Thoracic aorta (tissue), 2 donors: ENCODE measurements at regions not wholly inside any gene's neighbourhood (a gene's known extent, or its start where the extent isn't known, plus 50 kb on each side); places are given as distances from the start of the nearest gene placed in this dataset.

Source experiments
- ATAC-seq: fragments of 150-250 bp; one replicate; pipeline ENCODE4 v1.8.0; 2017; ENCODE audit warnings: low read depth; ENCODE audit not compliant: insufficient number of reproducible peaks, low FRiP score
- DNase-seq: peaks from one replicate; pipeline ENCODE4 v3.0.0-alpha.2; 2020; ENCODE audit warnings: low spot score
- H3K27ac ChIP-seq, 2 donors: fragments of 200-600 bp; sonication (generic); 1 replicate in 1 of 2; 2 replicates in 1 of 2; pipeline ENCODE4 v1.5.1; 2016; ENCODE audit warnings: mild to moderate bottlenecking in 2 of 2, moderate library complexity in 2 of 2
- H3K27me3 ChIP-seq: fragments of 200-600 bp; sonication (generic); replicated peaks from 2 replicates; pipeline ENCODE4 v1.6.0; 2016; ENCODE audit warnings: mild to moderate bottlenecking; ENCODE audit not compliant: insufficient read depth
- H3K36me3 ChIP-seq: fragments of 200-600 bp; sonication (generic); one replicate; pipeline ENCODE4 v1.5.1; 2016
- H3K4me1 ChIP-seq, 2 donors: fragments of 200-600 bp; sonication (generic); 1 replicate in 1 of 2; 2 replicates in 1 of 2; pipeline versions ENCODE4 v1.5.1 to v1.6.0; 2016; ENCODE audit warnings: low read depth in 2 of 2, mild to moderate bottlenecking in 1 of 2; ENCODE audit not compliant: control insufficient read depth in 1 of 2
- H3K4me3 ChIP-seq: fragments of 200-600 bp; sonication (generic); 2 replicates; pipeline ENCODE4 v1.5.1; 2016; ENCODE audit warnings: mild to moderate bottlenecking
- H3K9me3 ChIP-seq: fragments of 200-600 bp; sonication (generic); 2 replicates; pipeline ENCODE4 v1.5.1; 2016
- TF ChIP-seq, protein P1 (sequence below): fragments of 200-600 bp; sonication (generic); IDR thresholded peaks from one replicate; pipeline ENCODE4 v1.5.1; 2019; ENCODE audit warnings: antibody characterized with exemption

DNA sequence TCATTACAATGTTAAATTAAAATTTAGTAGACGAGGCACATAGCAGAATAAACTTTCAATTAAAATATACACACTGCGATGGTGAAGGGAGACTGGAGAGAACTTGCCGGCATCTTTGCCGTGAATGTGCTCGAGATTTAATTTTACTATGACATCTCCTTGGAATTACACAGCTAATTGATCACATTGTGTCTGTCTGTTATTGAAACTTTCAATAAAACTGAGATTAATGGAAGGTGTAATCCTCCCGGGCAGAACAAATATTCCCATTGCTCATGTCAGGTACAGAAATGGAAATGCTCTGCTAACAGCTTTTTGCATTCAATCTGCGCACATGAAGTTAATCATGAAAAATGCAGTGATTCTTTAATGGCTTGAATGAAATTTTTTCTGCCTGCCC lies 210.1 kb upstream of the NLRP1 start:
- TF ChIP-seq, protein P1, sequence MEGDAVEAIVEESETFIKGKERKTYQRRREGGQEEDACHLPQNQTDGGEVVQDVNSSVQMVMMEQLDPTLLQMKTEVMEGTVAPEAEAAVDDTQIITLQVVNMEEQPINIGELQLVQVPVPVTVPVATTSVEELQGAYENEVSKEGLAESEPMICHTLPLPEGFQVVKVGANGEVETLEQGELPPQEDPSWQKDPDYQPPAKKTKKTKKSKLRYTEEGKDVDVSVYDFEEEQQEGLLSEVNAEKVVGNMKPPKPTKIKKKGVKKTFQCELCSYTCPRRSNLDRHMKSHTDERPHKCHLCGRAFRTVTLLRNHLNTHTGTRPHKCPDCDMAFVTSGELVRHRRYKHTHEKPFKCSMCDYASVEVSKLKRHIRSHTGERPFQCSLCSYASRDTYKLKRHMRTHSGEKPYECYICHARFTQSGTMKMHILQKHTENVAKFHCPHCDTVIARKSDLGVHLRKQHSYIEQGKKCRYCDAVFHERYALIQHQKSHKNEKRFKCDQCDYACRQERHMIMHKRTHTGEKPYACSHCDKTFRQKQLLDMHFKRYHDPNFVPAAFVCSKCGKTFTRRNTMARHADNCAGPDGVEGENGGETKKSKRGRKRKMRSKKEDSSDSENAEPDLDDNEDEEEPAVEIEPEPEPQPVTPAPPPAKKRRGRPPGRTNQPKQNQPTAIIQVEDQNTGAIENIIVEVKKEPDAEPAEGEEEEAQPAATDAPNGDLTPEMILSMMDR: no peak
- ATAC-seq (no peak), DNase-seq (no peak)
- no peaks in the 10 kb centered on the region for H3K36me3 ChIP-seq
- H3K9me3 ChIP-seq: no peaks in the 10 kb centered on the region
- H3K27ac ChIP-seq: no peak overlapping the region
- H3K4me3 ChIP-seq: no peak overlapping the region
- H3K27me3 ChIP-seq: no peaks in the 10 kb centered on the region
- no peaks in the 10 kb centered on the region for H3K4me1 ChIP-seq

DNA sequence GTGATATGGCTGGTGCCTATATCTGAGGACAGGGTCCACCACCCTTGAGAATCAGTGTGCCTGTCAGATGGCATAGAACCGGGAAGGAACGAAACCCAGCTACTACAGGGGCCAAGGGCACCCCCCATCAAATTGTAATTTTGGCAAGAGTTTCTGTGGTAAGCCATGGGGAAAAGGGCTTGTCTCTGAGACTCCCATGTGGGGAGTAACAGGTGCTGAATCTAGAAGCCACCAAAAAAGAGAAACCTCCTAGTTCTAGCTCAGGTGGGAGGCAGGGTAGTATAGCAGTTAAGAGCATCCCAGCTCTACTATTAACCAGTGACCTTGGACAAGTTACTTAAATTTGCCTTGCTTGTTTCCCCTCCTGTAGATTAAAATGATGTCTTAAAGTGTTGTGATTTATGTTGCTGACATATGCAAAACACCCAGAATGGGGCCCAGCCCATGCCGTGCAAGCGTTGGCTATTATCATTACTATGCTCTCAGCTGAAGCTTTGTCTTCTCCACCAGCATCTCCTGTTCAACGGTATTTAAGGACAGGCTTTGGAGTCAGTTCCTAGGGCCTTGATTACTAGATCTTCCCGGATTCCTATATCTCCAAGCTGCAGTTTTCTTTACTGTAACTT lies 210.7 kb upstream of the NLRP1 start:
- H3K9me3 ChIP-seq: no peaks in the 10 kb centered on the region

DNA sequence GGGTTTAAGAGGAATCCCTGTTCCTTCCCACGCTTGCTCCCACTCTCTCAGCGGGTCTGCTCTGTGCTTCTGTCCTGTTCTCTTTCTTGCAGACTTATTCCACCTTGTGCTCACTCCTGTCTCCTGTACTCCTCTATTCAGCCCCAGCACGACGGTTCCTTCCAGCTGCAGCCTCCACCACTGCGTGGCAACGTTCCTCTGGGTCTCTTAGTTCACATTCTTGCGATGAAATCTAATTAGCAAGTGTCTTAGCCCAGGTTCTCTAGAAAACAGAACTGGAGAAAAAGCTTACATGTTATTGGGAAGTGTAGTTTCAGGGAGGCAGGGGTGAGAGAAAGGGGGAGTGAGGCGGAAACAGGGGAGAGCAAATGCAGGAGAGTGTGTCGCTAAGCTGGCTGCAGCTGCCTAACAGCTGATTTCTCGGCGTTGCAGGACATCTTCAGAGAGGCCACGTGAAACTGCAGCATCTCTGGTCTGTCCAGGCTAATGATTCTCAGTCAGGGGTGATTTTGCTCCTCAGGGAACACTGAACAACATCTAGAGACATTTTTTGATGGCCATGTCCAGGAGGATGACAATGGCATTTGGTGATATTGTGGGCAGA lies 213.2 kb upstream of the NLRP1 start:
- H3K9me3 ChIP-seq: no peaks in the 10 kb centered on the region
- no peaks in the 10 kb centered on the region for H3K36me3 ChIP-seq
- DNase-seq (no peak), ATAC-seq (no peak)
- TF ChIP-seq, protein P1: no peak
- no peaks in the 10 kb centered on the region for H3K27me3 ChIP-seq
- H3K4me1 ChIP-seq: no peaks in the 10 kb centered on the region
- no peak overlapping the region for H3K4me3 ChIP-seq
- no peak overlapping the region for H3K27ac ChIP-seq

More for the DNA sequence above, 210.7 kb upstream of the NLRP1 start:
- no peak overlapping the region for H3K27ac ChIP-seq
- DNase-seq (no peak), ATAC-seq (no peak)
- H3K36me3 ChIP-seq: no peaks in the 10 kb centered on the region
- H3K4me3 ChIP-seq: no peak overlapping the region
- no peaks in the 10 kb centered on the region for H3K27me3 ChIP-seq
- H3K4me1 ChIP-seq: no peaks in the 10 kb centered on the region
- TF ChIP-seq, protein P1: no peak

DNA sequence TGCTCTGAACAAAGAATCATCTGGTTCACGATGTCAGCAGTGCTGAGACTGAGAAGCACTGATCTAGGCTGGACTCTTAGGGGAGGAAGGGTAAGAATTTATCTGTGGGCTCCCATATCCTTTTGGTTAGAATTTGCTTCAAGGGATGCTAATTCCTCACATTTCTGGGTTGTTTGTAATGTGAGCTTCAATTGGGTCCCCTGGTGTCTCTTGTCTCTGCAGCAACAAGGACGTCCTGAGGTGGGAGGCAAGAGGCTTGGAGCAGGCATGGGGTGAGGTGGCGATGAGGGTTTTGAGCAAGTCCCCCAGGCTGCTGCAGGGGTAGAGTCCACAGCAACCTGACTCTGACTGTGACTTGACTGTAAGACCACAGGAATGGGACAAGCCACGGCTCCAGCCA lies 213.8 kb upstream of the NLRP1 start:
- DNase-seq: no peak

DNA sequence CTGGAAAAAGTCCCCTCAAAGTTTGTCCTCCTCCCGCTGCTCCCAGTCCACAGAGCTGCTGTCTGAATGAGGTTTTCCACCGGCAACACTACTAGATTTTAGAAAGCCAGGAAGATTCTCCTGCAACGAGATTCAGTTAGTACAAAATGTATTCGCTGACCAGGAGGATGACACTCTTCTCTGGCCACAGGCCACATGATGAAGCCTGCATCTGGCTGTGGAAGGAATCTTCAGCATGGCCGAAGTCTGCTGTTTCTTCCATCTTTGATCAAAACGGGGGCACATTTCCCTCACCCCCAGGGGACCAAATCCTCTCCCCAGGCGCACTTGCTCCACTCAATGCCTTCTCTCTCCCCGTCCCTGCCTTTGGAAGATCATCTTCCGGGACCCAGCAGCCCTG lies 215.8 kb upstream of the NLRP1 start:
- no peak overlapping the region for H3K27ac ChIP-seq
- no peaks in the 10 kb centered on the region for H3K27me3 ChIP-seq
- TF ChIP-seq, protein P1: no peak
- DNase-seq (no peak), ATAC-seq (no peak)
- H3K4me3 ChIP-seq: no peak overlapping the region
- no peaks in the 10 kb centered on the region for H3K9me3 ChIP-seq
- H3K4me1 ChIP-seq: no peaks in the 10 kb centered on the region
- H3K36me3 ChIP-seq: no peaks in the 10 kb centered on the region

More for the DNA sequence above, 213.8 kb upstream of the NLRP1 start:
- H3K4me1 ChIP-seq: no peaks in the 10 kb centered on the region
- H3K27me3 ChIP-seq: no peaks in the 10 kb centered on the region
- ATAC-seq: no peak
- H3K9me3 ChIP-seq: no peaks in the 10 kb centered on the region
- H3K36me3 ChIP-seq: no peaks in the 10 kb centered on the region
- no peak overlapping the region for H3K27ac ChIP-seq
- TF ChIP-seq, protein P1: no peak
- H3K4me3 ChIP-seq: no peak overlapping the region
